ENCODE measurements at regions not wholly inside any gene's neighbourhood (a gene's known extent, or its start where the extent isn't known, plus 50 kb on each side); places are given as distances from the start of the nearest gene placed in this dataset.
A peak's percentile ranks its signal among the peaks of the same experiment; 100 is the strongest.

- peak; percentile 100 for TF ChIP-seq GATA2 (IDR thresholded peaks at IDR 0.05; ENCODE audit: low read depth, low read length)
- peak; percentile 99 for TF ChIP-seq GATA3 (IDR thresholded peaks at IDR 0.05; ENCODE audit: low read depth, low read length)
Observed at GRCh38 chr6:168163096-168163731, 84.2 kb upstream of the FRMD1 start.

Data from SH-SY5Y (cell line).